ENCODE measurements at regions not wholly inside any gene's neighbourhood (a gene's known extent, or its start where the extent isn't known, plus 50 kb on each side); places are given as distances from the start of the nearest gene placed in this dataset.

- CTCF ChIA-PET = no interaction called here
- dilution Hi-C loops (cut with MboI; ENCODE audit: extremely low pct_ligation_motif_present, low sequenced_read_pairs) = no loop called here
Measured at GRCh38 chr3:89802881-89803280, 695.5 kb downstream of the EPHA3 start.

More at GRCh38 chr3:89802881-89803280, 695.5 kb downstream of the EPHA3 start:
- Histone ChIP-seq H2AFZ (ENCODE audit: low read depth, low read length) (no peak overlapping the region), H3K27ac (ENCODE audit: insufficient read depth, low read depth, low read length) (no peak overlapping the region), H3K9me1 (replicated peaks; ENCODE audit: control insufficient read depth, extremely low read depth, insufficient read depth, low read length) (no peaks in the 10 kb centered on the region), H3K4me3 (replicated peaks in 1 of 3; ENCODE audit: insufficient read depth in 1 of 3, low read depth in 1 of 3, low read length in 3 of 3) (no peak overlapping the region), H3K27me3 (ENCODE audit: control insufficient read depth in 2 of 2, insufficient read depth in 2 of 2, low read length in 2 of 2) (no peaks in the 10 kb centered on the region), H3K4me2 (ENCODE audit: insufficient read depth, low read length) (no peak overlapping the region), H3K9me3 (replicated peaks; ENCODE audit: control insufficient read depth, insufficient read depth, low read length) (no peaks in the 10 kb centered on the region), H3K36me3 (ENCODE audit: control insufficient read depth in 2 of 2, extremely low read depth in 1 of 2, insufficient read depth in 2 of 2, low read length in 2 of 2) (no peaks in the 10 kb centered on the region), H3K4me1 (ENCODE audit: control insufficient read depth, extremely low read depth, insufficient read depth, low read length) (no peaks in the 10 kb centered on the region), H3K9ac (replicated peaks; ENCODE audit: extremely low read depth, insufficient read depth, low read length) (no peak overlapping the region), H4K20me1 (replicated peaks; ENCODE audit: control insufficient read depth, extremely low read depth, insufficient read depth, low read length) (no peaks in the 10 kb centered on the region), H3K79me2 (ENCODE audit: control insufficient read depth, insufficient read depth, low read length) (no peaks in the 10 kb centered on the region)
- intact Hi-C loops (cut with micrococcal nuclease) = no loop called here
- BruUV-seq (replicated peaks) = no TSS peak
- POLR2A ChIA-PET = no interaction called here
- FAIRE-seq (no peak), DNase-seq (ENCODE audit: low read depth, low spot score) (no peak)
- TF ChIP-seq JUN (IDR thresholded peaks at IDR 0.05; ENCODE audit: borderline replicate concordance, insufficient read depth, insufficient read length, low read depth) (no peak), MYC (IDR thresholded peaks at IDR 0.05; ENCODE audit: low read depth, low read length) (no peak), GATA2 (IDR thresholded peaks at IDR 0.05; ENCODE audit: insufficient read depth, insufficient read length, low read depth, low read length) (no peak), MAX (IDR thresholded peaks at IDR 0.05; ENCODE audit: insufficient read depth, insufficient read length) (no peak), POLR2A (IDR thresholded peaks at IDR 0.05; ENCODE audit: low read depth, low read length) (no peak), FOS (IDR thresholded peaks at IDR 0.05; ENCODE audit: borderline replicate concordance, insufficient read depth, low read length) (no peak), CTCF (IDR thresholded peaks at IDR 0.05; ENCODE audit: extremely low read depth in 1 of 2, insufficient read depth in 1 of 2, low read depth in 1 of 2, low read length in 2 of 2) (no peak), POLR2AphosphoS5 (IDR thresholded peaks at IDR 0.05; ENCODE audit: insufficient read depth, low read depth, low read length) (no peak), EZH2 (IDR thresholded peaks at IDR 0.05; ENCODE audit: borderline replicate concordance, low read depth, low read length, severe bottlenecking) (no peak)

Measured in endothelial cell of umbilical vein (primary cell).